HG03139 (cell line): ENCODE measurements at regions not wholly inside any gene's neighbourhood (a gene's known extent, or its start where the extent isn't known, plus 50 kb on each side); places are given as distances from the start of the nearest gene placed in this dataset.

Source experiments
- ATAC-seq: cut with Tn5 transposase; IDR thresholded peaks from one replicate; pipeline ENCODE4 v1.9.1; 2021; ENCODE audit not compliant: unreplicated experiment

DNA sequence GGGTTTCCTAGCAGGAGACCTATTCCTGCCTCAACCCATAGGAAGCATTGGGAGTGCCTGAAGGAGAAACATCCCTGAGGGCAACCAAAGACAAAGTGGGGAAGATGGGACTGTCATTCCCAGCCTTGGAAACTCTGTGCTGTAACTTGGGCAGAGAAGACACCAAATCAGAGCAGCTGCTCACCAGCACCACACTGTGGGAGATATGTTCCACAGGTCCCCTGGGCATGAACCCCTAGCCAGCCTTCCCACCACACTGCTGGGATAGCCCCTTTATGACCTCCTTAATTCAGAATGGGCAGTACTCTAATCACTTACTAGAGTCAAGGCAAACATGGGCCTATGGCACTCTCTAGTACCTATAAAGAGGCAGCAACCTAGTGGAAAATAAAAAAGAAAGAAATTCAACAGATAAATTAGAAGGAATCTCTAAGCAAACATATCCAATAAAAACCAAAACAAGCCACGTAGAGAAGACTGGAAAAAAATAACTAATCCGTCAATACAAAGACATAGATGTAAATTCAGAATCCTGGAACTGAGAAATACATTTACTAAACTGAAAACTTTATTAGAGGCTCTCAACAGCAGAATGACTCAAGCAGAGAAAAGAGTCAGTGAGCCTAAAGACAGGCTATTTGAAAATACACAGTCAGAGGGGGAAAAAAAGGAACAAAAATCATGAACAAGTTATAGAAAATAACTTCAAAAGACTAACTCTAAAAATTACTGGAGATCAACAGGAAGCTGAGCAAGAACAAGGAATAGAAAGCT is 878.4 kb upstream of the FRG1 start:
- no peak for ATAC-seq

- ATAC-seq: no peak
Measured at GRCh38 chr4:189069772-189070171, 870.9 kb upstream of the FRG1 start.

GRCh38 chr4:189071241-189071640 is 869.4 kb upstream of the FRG1 start:
- ATAC-seq: no peak

DNA sequence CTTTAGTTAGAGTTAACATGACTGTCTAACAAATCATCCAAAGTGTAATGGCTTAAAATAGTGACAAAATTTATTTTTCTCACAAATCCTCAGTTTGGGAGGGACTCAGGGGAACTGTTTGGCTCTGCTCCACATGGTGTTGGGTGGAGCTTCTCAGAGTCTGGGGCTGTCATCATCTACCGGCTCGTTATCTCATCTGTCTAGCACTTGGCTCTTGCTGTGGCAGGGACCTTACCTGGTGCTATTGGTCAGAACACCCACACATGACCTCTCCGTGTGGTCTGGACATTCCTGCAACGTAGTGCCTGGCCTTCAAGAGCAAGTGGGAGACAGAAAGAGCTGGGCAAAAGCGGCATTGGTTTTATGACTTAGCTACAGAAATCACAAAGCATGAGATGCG is 866.9 kb upstream of the FRG1 start:
- ATAC-seq: no peak

- ATAC-seq: no peak
Measured at GRCh38 chr4:189081826-189082225, 858.8 kb upstream of the FRG1 start.

DNA sequence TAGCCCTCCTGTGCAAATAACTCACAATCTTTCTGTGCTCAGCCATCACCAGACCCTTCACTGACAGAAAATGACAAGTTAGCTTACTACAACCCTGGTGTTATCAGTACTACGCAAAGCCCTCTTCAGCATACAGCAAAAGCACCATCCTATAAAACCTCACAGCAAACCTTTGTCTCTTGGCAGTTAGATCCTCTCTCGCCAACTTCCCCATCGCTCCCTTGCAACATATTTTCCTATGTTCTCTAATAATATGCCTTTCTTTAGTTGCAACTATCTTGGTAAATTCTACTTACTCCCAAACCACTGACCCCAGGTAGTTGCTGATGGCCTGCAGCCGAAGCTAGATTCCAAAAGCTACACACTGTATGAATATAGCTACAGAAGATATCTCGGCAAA is 856.9 kb upstream of the FRG1 start:
- ATAC-seq: no peak

GRCh38 chr4:189084671-189085070 is 856.0 kb upstream of the FRG1 start:
- no peak for ATAC-seq

- no peak for ATAC-seq
Measured at GRCh38 chr4:189087971-189088370, 852.7 kb upstream of the FRG1 start.

GRCh38 chr4:189088780-189089179 is 851.9 kb upstream of the FRG1 start:
- no peak for ATAC-seq

DNA sequence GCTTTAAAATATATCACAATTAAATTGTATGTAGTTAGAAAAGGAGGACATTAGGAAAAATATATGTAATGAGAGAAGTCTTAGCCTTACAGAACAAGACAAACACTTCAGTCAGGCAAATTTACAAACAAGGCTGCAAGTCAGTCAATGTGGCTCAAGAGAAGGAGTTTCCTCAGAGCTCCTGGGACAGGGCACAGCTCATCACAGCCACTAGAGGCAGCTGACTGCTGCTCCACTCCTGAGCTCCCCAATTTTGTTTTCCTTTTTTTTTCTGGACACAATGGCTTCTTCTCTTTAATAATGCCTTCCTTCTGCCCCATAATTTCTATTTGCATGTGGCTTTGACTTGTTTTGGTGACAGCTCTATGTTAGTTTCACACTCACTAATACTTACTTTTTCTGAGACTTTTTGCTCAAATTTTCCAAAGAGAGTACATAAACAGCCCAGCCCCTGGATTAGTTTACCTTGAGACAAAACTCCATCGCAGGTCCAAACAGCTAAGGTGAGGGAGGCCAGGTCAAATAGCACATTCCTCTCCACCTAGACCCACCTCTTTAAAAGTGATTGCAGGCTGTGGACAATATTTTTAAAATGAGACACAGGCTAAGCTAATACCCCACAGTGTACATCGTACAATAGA is 850.4 kb upstream of the FRG1 start:
- ATAC-seq: no peak

- no peak for ATAC-seq
Measured at GRCh38 chr4:189092581-189092980, 848.1 kb upstream of the FRG1 start.

- ATAC-seq: no peak
Measured at GRCh38 chr4:189096108-189096507, 844.6 kb upstream of the FRG1 start.

DNA sequence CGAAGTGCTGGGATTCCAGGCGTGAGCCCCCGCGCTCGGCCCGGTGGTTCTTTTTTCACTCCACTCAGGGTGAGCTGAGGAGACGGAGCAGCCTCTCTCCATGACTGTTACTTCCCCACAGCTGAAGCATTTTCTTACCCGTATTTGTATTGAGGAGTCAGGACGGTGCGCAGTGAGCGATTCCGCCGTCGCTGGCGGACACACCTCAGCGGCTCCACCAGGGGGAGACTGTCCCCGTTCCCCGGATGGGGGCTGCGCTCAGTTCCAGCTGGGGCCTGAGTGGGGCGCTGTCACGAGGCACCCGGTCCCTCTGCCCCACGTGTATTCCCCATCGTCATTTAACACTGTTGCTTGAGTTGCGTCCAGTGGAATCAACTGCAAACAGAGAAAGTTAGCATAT is 844.0 kb upstream of the FRG1 start:
- no peak for ATAC-seq

DNA sequence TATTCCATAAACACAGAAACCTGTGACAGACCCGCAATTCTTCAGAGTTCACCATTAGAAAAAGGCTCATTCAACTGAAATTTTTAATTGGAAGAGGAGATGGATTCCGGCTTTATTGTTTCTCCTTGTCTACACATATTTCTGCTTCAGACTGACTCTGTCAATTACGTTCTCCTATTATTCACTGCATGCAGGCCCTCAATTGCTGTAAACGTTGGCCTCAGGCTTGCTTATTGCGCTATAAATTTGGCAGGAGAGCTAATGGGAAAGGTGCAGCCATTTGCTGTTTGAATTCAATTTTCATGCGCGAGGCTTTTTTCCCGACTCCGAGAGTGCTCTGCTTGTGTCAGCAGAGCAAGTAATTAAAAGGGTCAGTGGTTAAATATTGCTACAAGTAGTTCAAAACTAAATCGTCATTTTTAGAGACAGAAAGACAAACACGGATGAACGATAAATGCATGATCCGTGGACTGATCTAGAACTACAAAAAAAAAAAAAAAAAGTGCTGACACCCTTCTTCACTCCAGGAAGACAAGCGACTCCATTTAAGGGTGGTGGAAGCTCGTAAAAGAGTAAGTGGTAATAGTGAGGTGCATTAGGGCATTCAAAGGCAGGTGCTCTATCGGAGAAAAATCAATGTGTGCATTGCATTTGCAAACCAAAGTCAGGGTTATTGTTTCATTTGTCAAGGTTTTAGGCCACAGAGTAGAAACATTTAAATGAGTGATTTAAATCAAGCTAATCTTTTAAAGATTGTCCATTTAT is 841.6 kb upstream of the FRG1 start:
- no peak for ATAC-seq

GRCh38 chr4:189113389-189113888 is 827.2 kb upstream of the FRG1 start:
- no peak for ATAC-seq

DNA sequence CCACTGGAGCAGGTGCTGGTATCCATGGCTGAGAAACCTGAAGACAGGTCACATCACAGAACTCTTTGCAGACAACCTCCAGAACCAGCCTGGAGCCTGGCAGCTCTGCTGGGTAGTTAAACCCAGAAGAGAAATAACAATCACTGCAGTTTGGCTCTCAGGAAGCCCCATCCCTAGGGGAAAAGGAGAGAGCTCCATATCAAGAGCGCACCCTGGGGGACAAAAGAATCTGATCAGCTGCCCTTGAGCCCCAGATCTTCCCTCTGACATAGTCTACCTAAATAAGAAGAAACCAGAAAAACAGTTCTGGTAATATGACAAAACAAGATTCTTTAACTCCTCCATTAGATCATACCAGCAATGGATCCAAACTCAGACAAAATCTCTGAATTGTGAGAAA is 823.2 kb upstream of the FRG1 start:
- no peak for ATAC-seq

GRCh38 chr4:189121336-189121735 is 819.3 kb upstream of the FRG1 start:
- no peak for ATAC-seq

DNA sequence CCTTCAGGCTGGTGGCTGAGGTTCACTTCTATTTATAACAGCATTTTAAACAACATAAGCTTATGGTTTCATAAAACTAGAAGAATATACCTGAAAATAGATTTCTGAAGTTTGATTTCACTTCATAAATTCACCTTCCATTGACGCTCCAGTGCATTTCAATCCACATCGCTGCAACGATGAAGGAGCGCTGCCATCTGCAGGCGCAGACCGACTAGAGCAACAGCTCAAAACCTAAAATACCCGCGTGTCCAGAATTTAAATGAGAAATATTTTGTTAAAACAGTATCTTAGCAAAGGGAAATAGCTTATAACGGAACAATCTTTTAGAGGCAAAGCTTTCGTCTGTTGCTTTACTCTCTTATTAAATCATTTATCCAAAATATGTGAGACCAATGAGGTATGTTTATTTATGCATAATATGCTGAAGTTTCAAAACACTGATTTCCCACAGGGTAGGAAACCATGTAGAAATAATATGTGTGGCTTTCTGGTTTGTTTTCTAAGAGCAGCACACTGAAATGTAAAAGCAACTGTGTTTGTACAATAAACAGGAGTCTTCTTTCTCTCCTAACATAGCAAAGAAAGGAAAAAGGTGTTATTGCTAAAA is 816.4 kb upstream of the FRG1 start:
- ATAC-seq: no peak

- ATAC-seq: no peak
Measured at GRCh38 chr4:189124791-189125190, 815.9 kb upstream of the FRG1 start.

GRCh38 chr4:189126040-189126439 is 814.6 kb upstream of the FRG1 start:
- ATAC-seq: no peak

DNA sequence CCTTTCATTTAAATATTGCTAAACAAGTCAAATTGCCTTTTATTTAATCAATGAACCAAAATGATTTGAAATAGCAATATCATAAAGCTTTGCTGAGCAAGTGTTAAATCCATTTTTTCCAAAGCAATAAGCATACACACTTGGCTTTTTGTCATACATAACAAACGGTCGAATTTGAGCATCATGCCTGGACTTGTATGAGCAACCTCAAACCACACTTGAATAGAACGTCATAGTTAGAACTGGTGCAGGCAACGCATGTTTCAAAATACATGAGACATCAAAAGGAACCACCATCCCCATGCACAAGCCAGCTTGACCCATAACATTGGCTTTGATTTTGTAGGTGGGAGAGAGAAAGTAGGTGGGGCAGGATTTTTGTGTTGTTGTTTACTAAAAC is 812.3 kb upstream of the FRG1 start:
- ATAC-seq: no peak
